ENCODE measurements at regions not wholly inside any gene's neighbourhood (a gene's known extent, or its start where the extent isn't known, plus 50 kb on each side); places are given as distances from the start of the nearest gene placed in this dataset.

GRCh38 chr14:71595441-71595840, 336.8 kb upstream of the RGS6 start:
- TF ChIP-seq CTCF (conservative IDR thresholded peaks at IDR 0.05; ENCODE audit: low read length) (no peak), EZH2phosphoT487 (IDR thresholded peaks at IDR 0.05; ENCODE audit: borderline replicate concordance) (no peak)

Measured in Loucy (cell line).